Suprapubic skin (tissue), 3 donors: ENCODE measurements at regions not wholly inside any gene's neighbourhood (a gene's known extent, or its start where the extent isn't known, plus 50 kb on each side); places are given as distances from the start of the nearest gene placed in this dataset.
"Not testable (repeated sequence)": the region's sequence is repeated elsewhere in the genome, so short reads cannot be mapped to it uniquely, and the experiment has no call there.

Experiments used
- POLR2A ChIP-seq, 2 donors: fragments of 450-650 bp; IDR thresholded peaks; one replicate each; pipeline ENCODE4 v1.6.1; 2017; ENCODE audit warnings: antibody characterized with exemption in 2 of 2, mild to moderate bottlenecking in 2 of 2, moderate library complexity in 2 of 2
- TF ChIP-seq, protein P1 (sequence below), 2 donors: fragments of 200-600 bp in 1 of 2; fragments of 450-650 bp in 1 of 2; sonication (generic) in 1 of 2; IDR thresholded peaks; one replicate each; pipeline ENCODE4 v1.5.1; 2016 to 2019; ENCODE audit warnings: antibody characterized with exemption in 2 of 2, mild to moderate bottlenecking in 1 of 2, moderate library complexity in 1 of 2

DNA sequence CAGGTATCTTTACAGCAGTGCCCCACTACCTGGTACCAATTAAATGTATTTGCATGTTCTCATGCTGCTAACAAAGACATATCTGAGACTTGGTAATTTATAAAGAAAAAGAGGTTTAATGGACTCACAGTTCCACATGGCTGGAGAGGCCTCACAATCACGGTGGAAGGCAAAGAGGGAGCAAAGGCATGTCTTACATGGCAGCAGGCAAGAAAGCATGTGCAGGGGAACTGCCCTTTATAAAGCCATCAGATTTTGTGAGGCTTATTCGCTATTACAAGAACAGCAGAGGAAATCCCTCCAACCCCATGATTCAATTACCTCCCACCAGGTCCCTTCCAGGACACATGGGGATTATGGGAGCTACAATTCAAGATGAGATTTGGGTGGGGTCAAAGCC lies 512.1 kb upstream of the ADGRB3 start:
- TF ChIP-seq, protein P1, sequence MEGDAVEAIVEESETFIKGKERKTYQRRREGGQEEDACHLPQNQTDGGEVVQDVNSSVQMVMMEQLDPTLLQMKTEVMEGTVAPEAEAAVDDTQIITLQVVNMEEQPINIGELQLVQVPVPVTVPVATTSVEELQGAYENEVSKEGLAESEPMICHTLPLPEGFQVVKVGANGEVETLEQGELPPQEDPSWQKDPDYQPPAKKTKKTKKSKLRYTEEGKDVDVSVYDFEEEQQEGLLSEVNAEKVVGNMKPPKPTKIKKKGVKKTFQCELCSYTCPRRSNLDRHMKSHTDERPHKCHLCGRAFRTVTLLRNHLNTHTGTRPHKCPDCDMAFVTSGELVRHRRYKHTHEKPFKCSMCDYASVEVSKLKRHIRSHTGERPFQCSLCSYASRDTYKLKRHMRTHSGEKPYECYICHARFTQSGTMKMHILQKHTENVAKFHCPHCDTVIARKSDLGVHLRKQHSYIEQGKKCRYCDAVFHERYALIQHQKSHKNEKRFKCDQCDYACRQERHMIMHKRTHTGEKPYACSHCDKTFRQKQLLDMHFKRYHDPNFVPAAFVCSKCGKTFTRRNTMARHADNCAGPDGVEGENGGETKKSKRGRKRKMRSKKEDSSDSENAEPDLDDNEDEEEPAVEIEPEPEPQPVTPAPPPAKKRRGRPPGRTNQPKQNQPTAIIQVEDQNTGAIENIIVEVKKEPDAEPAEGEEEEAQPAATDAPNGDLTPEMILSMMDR (IDR thresholded peaks at IDR 0.05), result not testable (repeated sequence)
- not testable (repeated sequence) for TF ChIP-seq POLR2A (IDR thresholded peaks at IDR 0.05)
